Stomach (tissue), 4 donors: ENCODE measurements at regions not wholly inside any gene's neighbourhood (a gene's known extent, or its start where the extent isn't known, plus 50 kb on each side); places are given as distances from the start of the nearest gene placed in this dataset.

Experiments used
- EP300 ChIP-seq: sonication (generic); formaldehyde crosslinking; IDR thresholded peaks from one replicate; pipeline ENCODE4 v1.6.1; 2017; ENCODE audit warnings: antibody characterized with exemption
- POLR2AphosphoS5 ChIP-seq, 3 donors: sonication (generic); formaldehyde crosslinking; IDR thresholded peaks; one replicate each; pipeline ENCODE4 v1.6.1; 2016; ENCODE audit warnings: antibody characterized with exemption in 3 of 3
- TF ChIP-seq, protein P1 (sequence below), 7 experiments: fragments of 450-650 bp in 4 of 7; fragments of 200-600 bp in 3 of 7; sonication (generic) in 3 of 7; IDR thresholded peaks; one replicate each; pipeline ENCODE4 v1.5.1; 2016 to 2019; ENCODE audit warnings: antibody characterized with exemption in 7 of 7, control low read depth in 2 of 7, mild to moderate bottlenecking in 1 of 7

DNA sequence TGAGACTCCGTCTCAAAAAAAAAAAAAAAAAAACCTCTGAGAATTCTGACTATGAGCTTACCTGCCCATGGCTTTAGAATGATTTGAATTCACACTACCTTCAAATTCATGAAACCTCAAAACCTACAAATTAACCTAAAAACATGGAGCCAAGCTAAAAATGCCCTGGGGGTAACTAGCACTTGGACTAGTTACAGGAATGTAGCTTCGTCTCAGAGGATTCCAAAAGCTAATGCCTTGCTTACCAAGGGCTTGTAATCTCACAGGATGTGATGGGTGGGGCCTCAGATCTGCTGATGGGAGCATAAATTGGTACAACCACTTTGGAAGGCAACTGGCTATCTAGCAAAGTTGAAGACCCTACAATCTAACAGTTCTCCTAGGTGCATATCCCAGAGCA is 79.4 kb upstream of the SPRY1 start:
- no peak for TF ChIP-seq EP300
- TF ChIP-seq, protein P1, sequence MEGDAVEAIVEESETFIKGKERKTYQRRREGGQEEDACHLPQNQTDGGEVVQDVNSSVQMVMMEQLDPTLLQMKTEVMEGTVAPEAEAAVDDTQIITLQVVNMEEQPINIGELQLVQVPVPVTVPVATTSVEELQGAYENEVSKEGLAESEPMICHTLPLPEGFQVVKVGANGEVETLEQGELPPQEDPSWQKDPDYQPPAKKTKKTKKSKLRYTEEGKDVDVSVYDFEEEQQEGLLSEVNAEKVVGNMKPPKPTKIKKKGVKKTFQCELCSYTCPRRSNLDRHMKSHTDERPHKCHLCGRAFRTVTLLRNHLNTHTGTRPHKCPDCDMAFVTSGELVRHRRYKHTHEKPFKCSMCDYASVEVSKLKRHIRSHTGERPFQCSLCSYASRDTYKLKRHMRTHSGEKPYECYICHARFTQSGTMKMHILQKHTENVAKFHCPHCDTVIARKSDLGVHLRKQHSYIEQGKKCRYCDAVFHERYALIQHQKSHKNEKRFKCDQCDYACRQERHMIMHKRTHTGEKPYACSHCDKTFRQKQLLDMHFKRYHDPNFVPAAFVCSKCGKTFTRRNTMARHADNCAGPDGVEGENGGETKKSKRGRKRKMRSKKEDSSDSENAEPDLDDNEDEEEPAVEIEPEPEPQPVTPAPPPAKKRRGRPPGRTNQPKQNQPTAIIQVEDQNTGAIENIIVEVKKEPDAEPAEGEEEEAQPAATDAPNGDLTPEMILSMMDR (IDR thresholded peaks at IDR 0.05) = no peak
- no peak for TF ChIP-seq POLR2AphosphoS5 (IDR thresholded peaks at IDR 0.05)
